ENCODE measurements at regions not wholly inside any gene's neighbourhood (a gene's known extent, or its start where the extent isn't known, plus 50 kb on each side); places are given as distances from the start of the nearest gene placed in this dataset.
A peak's percentile ranks its signal among the peaks of the same experiment; 100 is the strongest.

GRCh38 chr6:63446405-63446804 lies 125.9 kb upstream of the LOC128125822 start:
- intact Hi-C loops (cut with micrococcal nuclease; ENCODE audit: unreplicated experiment), result no loop called here
- H3K27ac Mint-ChIP-seq (ENCODE audit: unreplicated experiment), result no peak overlapping the region
- Histone ChIP-seq H3K4me1 (peaks cover 6% of the 10 kb centered on the region), H3K36me3 (ENCODE audit: control insufficient read depth, insufficient read depth, low read length) (peaks cover 3% of the 10 kb centered on the region), H3K27me3 (replicated peaks; ENCODE audit: control insufficient read depth, insufficient read depth, low read length) (no peaks in the 10 kb centered on the region), H3K4me3 (ENCODE audit: low read depth, low read length) (no peak overlapping the region), H3K9me3 (peaks cover 5% of the 10 kb centered on the region; the same call in 1 of the 2 replicates)
- peaks cover 15% of the 10 kb centered on the region for H3K36me3 Mint-ChIP-seq (ENCODE audit: insufficient read depth, unreplicated experiment)
- no peak overlapping the region for H3K4me3 Mint-ChIP-seq (ENCODE audit: unreplicated experiment)
- CTCF ChIA-PET, result no interaction called here
- H3K4me1 Mint-ChIP-seq (ENCODE audit: low read depth, unreplicated experiment), result peaks cover 12% of the 10 kb centered on the region
- TF ChIP-seq CTCF (IDR thresholded peaks at IDR 0.05; ENCODE audit: insufficient read depth in 1 of 2, low read depth in 1 of 2, low read length in 1 of 2, severe bottlenecking in 1 of 2, unreplicated experiment in 1 of 2), result no peak
- BruUV-seq (replicated peaks), result no TSS peak
- peaks cover 9% of the 10 kb centered on the region for H3K9me3 Mint-ChIP-seq (ENCODE audit: unreplicated experiment)
- no peak for DNase-seq
- no peaks in the 10 kb centered on the region for H3K27me3 Mint-ChIP-seq (ENCODE audit: insufficient read depth, unreplicated experiment)
- POLR2A ChIA-PET, result no interaction called here

- DNase-seq, result no peak
- BruUV-seq (replicated peaks), result no TSS peak
- no peak for TF ChIP-seq CTCF (IDR thresholded peaks at IDR 0.05; ENCODE audit: insufficient read depth in 1 of 2, low read depth in 1 of 2, low read length in 1 of 2, severe bottlenecking in 1 of 2, unreplicated experiment in 1 of 2)
- H3K4me3 ChIP-seq (ENCODE audit: low read depth, low read length), result no peak overlapping the region
- Mint-ChIP-seq H3K27me3 (ENCODE audit: insufficient read depth, unreplicated experiment) (no peaks in the 10 kb centered on the region), H3K9me3 (ENCODE audit: unreplicated experiment) (peaks cover 9% of the 10 kb centered on the region), H3K4me3 (ENCODE audit: unreplicated experiment) (no peak overlapping the region), H3K27ac (ENCODE audit: unreplicated experiment) (no peak overlapping the region), H3K4me1 (ENCODE audit: low read depth, unreplicated experiment) (peaks cover 12% of the 10 kb centered on the region), H3K36me3 (ENCODE audit: insufficient read depth, unreplicated experiment) (peaks cover 7% of the 10 kb centered on the region)
- H3K27me3 ChIP-seq (replicated peaks; ENCODE audit: control insufficient read depth, insufficient read depth, low read length), result no peaks in the 10 kb centered on the region
- peaks cover 3% of the 10 kb centered on the region for H3K36me3 ChIP-seq (ENCODE audit: control insufficient read depth, insufficient read depth, low read length)
- ChIA-PET POLR2A (no interaction called here), CTCF (no interaction called here)
- peaks cover 5% of the 10 kb centered on the region; the same call in 1 of the 2 replicates for H3K9me3 ChIP-seq
- intact Hi-C loops (cut with micrococcal nuclease; ENCODE audit: unreplicated experiment), result no loop called here
- H3K4me1 ChIP-seq, result peaks cover 6% of the 10 kb centered on the region
Measured at GRCh38 chr6:63447134-63447533, 125.1 kb upstream of the LOC128125822 start.

GRCh38 chr6:63448229-63448628 lies 124.1 kb upstream of the LOC128125822 start:
- no peak for TF ChIP-seq CTCF (IDR thresholded peaks at IDR 0.05; ENCODE audit: insufficient read depth in 1 of 2, low read depth in 1 of 2, low read length in 1 of 2, severe bottlenecking in 1 of 2, unreplicated experiment in 1 of 2)
- Histone ChIP-seq H3K9me3 (peaks cover 5% of the 10 kb centered on the region; the same call in 1 of the 2 replicates), H3K4me1 (peaks cover 11% of the 10 kb centered on the region), H3K36me3 (ENCODE audit: control insufficient read depth, insufficient read depth, low read length) (peaks cover 2% of the 10 kb centered on the region), H3K4me3 (ENCODE audit: low read depth, low read length) (no peak overlapping the region), H3K27me3 (replicated peaks; ENCODE audit: control insufficient read depth, insufficient read depth, low read length) (no peaks in the 10 kb centered on the region)
- peak overlapping the region; percentile 63 for H3K27ac Mint-ChIP-seq (ENCODE audit: unreplicated experiment)
- no TSS peak for BruUV-seq (replicated peaks)
- H3K4me3 Mint-ChIP-seq (ENCODE audit: unreplicated experiment), result no peak overlapping the region
- no peaks in the 10 kb centered on the region for H3K36me3 Mint-ChIP-seq (ENCODE audit: insufficient read depth, unreplicated experiment)
- no peak for DNase-seq
- ChIA-PET POLR2A (no interaction called here), CTCF (no interaction called here)
- H3K27me3 Mint-ChIP-seq (ENCODE audit: insufficient read depth, unreplicated experiment), result no peaks in the 10 kb centered on the region
- intact Hi-C loops (cut with micrococcal nuclease; ENCODE audit: unreplicated experiment), result no loop called here
- peaks cover 19% of the 10 kb centered on the region for H3K4me1 Mint-ChIP-seq (ENCODE audit: low read depth, unreplicated experiment)
- peaks cover 9% of the 10 kb centered on the region for H3K9me3 Mint-ChIP-seq (ENCODE audit: unreplicated experiment)
